NCI-H1694 (cell line): ENCODE measurements at regions not wholly inside any gene's neighbourhood (a gene's known extent, or its start where the extent isn't known, plus 50 kb on each side); places are given as distances from the start of the nearest gene placed in this dataset.

Experiments
- DNase-seq: peaks from one replicate; lab custom pipeline; 2025; lab: John Stamatoyannopoulos, UW

DNA sequence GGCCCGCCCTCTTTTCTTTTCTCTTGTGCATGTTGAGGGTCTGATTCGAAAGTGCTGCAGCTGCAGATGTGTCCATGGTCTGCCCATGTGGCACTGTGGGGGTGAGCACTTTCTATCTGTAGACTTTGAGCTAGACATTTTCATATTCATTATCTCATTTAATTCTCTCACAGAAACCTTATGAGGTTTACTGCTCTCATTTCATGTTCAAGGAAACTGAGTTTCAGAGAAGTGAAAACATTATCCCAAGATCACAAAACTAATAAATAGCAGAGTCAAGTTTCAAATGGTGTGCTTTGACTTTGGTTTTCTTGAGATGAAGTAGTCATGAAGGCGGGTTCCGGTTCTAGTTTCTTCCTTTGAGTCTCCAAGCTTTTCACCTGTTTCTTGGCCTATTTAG is 536.5 kb upstream of the ZNF462 start:
- no peak for DNase-seq

DNA sequence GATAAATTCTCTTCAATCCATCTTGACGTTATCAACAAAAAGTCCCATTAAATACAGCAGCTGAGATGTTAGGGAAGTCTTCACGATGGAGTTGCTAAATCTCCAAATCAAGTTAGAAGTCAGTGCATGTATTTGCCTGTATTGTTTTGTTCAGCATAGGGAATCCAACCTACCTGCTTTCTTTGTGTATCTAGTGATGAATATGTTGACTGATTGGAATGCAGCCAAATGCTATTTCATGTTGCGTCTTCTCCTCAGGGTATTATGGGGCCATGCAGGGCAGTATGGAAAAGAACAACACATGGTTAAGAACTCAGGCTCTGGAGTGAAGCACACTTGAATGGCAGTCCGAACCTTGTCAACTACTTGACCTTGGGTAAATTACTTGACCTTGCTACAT is 529.5 kb upstream of the ZNF462 start:
- no peak for DNase-seq

DNA sequence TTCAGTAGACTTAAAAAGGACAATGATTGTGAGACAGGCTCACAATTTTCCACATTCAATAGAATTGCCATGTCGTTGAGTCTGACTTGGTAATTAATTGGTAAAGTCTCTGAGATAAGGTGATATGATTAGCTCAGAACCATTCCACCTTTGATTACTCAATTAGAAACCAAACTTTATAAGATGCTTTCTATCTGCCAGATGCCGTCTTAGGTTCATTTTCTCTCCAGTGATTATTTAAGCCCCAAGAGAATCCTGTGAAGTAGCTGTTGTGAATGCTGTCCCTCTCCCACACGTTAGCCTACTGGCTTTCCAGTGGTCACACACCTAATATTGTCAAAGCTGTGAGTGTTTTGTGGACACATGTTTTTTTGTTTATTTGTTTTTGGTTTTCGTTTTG is 528.9 kb upstream of the ZNF462 start:
- no peak for DNase-seq

- no peak for DNase-seq
Observed at GRCh38 chr9:106339882-106340281, 523.1 kb upstream of the ZNF462 start.

GRCh38 chr9:106350777-106351176 is 512.2 kb upstream of the ZNF462 start:
- no peak for DNase-seq

- DNase-seq = no peak
Observed at GRCh38 chr9:106356924-106357323, 506.0 kb upstream of the ZNF462 start.

DNA sequence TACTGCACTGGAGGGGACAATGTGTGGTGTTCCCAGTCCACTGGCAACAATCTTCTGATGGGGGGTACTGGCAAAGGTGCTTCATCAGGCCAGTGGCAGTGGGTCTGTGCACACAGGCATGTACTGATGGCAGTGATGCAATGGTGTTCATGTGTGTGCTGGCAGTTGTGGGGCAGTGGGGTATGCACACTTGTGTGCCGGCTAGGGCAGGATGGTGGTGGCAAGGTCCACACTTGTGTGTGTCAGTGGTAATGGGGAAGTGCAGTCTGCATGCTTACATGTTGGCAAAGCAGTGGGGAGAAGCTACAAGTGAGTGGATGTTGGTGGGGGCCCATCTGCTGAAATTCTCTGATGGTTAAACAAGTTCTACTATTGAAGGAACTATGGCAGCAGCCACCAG is 504.6 kb upstream of the ZNF462 start:
- no peak for DNase-seq

DNA sequence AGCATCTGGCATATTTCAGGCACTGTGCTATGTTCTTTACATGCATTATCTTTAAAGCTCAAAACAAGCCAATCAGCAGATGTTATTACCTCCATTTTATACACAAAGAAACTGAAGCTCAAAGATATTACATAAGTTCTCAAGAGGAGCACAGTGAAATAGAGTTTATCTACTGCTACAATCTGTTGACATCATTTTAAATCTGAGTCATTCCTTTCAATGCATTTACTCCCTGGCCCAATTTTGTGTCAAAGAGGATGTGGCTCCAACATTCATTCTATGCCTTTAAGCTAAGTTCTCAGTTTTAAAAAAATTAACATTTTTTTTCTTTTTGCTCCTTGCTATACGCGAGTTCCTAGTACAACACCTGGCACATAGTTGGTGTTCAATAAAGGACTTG is 486.3 kb upstream of the ZNF462 start:
- DNase-seq = no peak

- no peak for DNase-seq
Observed at GRCh38 chr9:106383072-106383471, 479.9 kb upstream of the ZNF462 start.

DNA sequence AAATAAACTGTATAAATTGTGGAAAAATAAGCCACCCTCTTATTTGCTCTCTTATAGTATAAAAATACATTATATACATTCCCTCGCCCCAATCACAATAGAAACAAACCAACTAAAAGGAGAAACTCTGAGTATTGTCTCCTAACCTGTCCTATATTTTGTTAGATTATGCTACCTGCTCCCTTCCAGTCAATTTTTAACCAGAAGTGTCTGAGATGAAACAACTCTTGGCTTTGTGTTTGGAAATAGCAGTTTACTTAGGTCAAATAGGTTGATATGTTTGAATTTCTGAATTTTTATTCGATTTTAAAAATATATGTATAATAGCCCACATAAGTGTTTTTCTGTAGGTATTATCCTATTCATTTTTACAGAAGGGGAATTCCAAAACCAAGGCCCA is 475.0 kb upstream of the ZNF462 start:
- DNase-seq = no peak

GRCh38 chr9:106393226-106393625 is 469.7 kb upstream of the ZNF462 start:
- no peak for DNase-seq

DNA sequence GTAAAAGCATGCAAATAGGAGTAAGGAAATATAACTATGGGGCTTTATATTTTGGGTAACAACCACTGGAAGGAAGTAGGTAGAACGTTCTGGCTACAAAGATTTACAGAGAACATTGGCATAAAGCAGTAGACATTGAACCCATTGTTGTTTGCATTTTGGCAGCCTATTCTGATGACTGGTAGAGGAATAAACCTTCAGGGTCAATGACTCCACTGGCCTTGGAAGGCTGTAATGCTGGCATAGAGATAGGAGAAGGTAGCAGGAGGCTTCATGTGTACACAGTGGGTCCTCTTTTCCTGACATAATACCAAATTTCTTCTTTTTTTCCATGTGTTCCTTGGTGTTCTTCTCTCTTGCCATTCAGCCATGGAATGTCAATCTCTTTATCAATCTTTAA is 462.8 kb upstream of the ZNF462 start:
- DNase-seq = no peak

- no peak for DNase-seq
Observed at GRCh38 chr9:106400950-106401349, 462.0 kb upstream of the ZNF462 start.

- DNase-seq = no peak
Observed at GRCh38 chr9:106403081-106403480, 459.9 kb upstream of the ZNF462 start.

- no peak for DNase-seq
Observed at GRCh38 chr9:106404137-106404536, 458.8 kb upstream of the ZNF462 start.

DNA sequence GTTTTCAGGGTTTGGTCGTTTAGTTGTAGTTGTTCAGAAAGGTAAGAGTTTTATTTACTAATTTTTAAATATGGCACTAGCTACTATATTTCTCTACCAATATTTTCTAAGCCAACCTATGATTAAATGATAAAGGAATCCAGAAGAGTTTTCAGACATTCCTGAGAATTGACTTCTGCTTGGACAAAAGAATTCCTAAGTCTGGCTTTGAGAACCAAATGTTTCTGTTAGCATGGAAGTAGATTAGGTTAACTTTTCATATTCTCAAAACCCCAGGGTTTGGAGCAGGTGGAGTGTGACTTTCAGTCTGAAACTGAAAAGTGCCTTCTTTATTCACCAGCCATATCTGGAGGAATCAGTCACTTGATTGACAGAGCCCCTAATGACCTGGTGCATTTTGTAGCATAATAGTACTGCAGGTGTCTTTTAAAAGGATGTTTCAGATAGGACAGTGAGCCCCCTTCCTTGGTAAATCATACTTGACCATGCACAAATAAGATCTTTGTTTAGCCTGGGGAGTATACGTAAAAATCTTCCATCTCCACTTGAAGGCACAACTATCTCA is 457.0 kb upstream of the ZNF462 start:
- DNase-seq = no peak

GRCh38 chr9:106414042-106414441 is 448.9 kb upstream of the ZNF462 start:
- DNase-seq = no peak

DNA sequence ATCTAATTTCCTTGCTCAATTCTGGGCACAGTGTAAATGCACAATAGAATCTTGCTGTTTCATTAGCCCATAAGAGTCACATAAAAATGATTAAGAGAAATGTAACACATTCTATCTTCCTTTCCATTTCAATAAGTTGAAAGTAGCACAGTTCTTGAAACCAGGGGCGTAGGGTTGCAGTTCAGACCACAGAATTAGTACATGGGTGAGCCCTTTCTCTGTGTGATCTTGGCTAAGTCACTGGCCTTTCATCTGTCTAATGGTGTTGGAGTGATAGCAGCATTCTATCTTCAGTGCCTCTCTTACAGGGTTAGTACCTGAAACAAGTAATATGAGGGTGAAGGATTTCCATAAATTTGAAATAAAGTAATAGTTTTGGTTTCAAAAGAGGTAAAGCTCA is 445.3 kb upstream of the ZNF462 start:
- no peak for DNase-seq

GRCh38 chr9:106419829-106420228 is 443.1 kb upstream of the ZNF462 start:
- no peak for DNase-seq

- DNase-seq = no peak
Observed at GRCh38 chr9:106420511-106420944, 442.4 kb upstream of the ZNF462 start.

GRCh38 chr9:106421772-106422171 is 441.2 kb upstream of the ZNF462 start:
- DNase-seq = no peak

- no peak for DNase-seq
Observed at GRCh38 chr9:106423575-106423974, 439.4 kb upstream of the ZNF462 start.

DNA sequence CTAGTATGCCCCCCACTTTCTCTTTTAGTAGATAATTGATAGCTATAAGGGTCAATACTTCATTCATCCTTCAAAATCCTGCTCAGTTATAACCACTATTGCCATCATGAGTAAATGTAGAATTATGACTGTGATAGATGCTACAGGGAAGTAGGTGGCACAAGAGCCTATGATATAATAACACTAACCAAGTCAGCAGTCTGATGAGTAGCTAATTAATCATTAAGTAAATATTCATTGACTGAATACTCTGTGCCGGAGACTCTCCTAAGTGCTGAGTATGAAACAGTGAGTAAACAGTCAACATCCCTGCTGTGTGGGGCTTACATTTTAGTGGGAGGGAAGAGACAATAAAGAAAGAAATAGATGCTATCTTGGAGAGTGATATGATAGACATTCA is 430.3 kb upstream of the ZNF462 start:
- no peak for DNase-seq

GRCh38 chr9:106438928-106439327 is 424.0 kb upstream of the ZNF462 start:
- no peak for DNase-seq

GRCh38 chr9:106441283-106441682 is 421.7 kb upstream of the ZNF462 start:
- no peak for DNase-seq
